ENCODE measurements at regions not wholly inside any gene's neighbourhood (a gene's known extent, or its start where the extent isn't known, plus 50 kb on each side); places are given as distances from the start of the nearest gene placed in this dataset.
"Not testable (repeated sequence)": the region's sequence is repeated elsewhere in the genome, so short reads cannot be mapped to it uniquely, and the experiment has no call there.

GRCh38 chr21:31537872-31538576 is 121.5 kb upstream of the SOD1 start:
- FAIRE-seq: no peak
- no peak for DNase-seq (ENCODE audit: low spot score)

GRCh38 chr21:31536138-31536537 is 123.4 kb upstream of the SOD1 start:
- FAIRE-seq: peak; percentile 40
- DNase-seq (ENCODE audit: low spot score): no peak

GRCh38 chr21:31531967-31532366 is 127.5 kb upstream of the SOD1 start:
- peak; percentile 5 for FAIRE-seq
- no peak for DNase-seq (ENCODE audit: low spot score)

DNA sequence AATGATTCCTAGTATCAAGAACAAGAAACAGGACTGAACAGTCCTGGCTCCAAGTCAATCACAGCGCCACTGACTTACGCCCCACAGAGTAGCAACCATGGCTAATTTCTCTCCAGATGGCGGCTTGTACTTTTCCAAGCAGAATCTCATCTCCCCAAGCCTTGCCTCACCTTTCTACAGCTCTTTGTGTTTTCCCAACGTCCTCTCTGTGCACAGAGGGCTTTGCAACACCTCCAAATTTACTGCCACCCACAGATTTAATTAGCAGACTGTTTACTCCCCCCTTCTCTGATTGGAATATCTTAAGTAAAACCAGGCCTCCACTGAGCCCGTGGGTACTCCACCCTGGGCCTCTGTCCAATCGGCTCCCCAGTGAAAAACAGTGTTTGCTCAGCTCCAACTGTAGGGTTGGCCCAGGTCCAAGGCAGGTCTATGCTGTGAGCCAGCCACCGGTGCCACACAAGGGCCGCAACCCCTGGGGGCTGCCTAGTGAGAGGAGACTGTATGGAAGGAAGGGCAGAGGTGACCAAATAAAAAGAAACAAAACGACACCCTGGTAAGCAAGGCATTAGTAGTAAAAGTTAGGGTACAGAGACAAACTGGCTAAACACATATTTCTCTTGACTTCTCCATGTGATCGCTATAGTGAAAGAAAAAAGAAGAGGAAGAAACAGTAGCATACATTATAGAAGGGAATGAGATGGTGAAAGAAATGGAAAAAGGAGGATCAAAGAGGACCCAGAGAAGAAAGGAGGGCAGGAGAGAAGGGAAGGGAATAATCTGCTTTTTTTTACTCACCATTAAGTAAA is 128.4 kb upstream of the SOD1 start:
- DNase-seq (ENCODE audit: low spot score): no peak
- FAIRE-seq: peak; percentile 89

GRCh38 chr21:31530364-31530763 is 129.1 kb upstream of the SOD1 start:
- no peak for FAIRE-seq
- no peak for DNase-seq (ENCODE audit: low spot score)

DNA sequence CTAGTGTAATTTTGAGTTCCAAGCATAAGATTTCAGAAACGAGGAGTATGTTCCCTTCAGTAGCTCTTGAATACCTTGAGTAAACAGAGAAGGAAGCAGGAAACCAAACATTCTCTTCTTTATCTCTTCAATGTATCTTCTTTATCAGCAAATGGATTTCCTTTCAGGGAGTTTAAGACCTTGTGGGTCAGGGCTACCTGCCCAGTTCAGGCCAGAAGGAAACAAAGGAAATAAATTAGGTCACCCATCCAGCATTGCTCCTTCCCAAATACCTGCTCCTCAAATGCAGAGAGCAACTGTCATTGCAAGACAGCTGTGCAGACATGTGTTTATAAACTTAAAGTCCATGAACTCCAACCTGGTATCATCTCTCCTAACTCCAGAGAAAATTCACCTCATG is 130.1 kb upstream of the SOD1 start:
- FAIRE-seq (no peak), DNase-seq (ENCODE audit: low spot score) (no peak)

DNA sequence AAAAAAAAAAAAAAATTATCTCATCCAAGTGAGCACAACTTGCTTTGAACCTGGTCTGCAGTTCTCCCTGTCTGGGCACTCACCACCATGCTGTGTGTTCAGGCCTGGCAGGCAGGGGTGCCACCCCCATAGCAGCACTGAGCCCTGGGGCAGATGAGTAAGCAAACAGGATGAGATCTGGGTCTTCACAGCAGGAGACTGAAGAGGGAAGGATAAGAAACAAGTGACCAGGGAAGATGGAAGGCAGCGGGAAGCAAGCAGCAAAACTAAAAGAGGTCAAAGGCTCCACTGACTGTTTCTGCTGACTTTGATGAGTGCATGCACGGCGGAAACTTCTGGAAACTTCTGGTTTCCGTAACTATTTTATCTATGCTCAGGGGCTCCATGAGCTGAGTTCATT is 133.5 kb upstream of the SOD1 start:
- no peak for DNase-seq (ENCODE audit: low spot score)
- no peak for FAIRE-seq

DNA sequence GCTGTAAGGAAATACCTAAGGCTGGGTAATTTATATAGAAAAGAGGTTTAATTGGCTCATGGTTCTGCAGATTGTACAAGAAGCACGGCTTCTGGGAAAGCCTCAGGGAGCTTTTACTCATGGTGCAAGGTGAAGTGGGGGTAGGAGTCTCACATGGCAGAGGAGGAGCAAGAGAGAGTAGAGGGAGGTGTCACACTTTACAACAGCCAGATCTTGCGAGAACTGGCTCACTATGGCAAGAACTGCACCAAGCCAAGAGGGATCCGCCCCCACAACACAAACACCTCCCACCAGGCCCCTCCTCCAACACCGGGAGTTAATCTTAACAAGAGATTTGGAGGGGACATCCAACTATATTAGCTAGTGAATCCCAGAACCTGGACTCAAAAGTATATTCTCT is 135.4 kb upstream of the SOD1 start:
- FAIRE-seq (no peak), DNase-seq (ENCODE audit: low spot score) (no peak)

- FAIRE-seq (no peak), DNase-seq (ENCODE audit: low spot score) (no peak)
Observed at GRCh38 chr21:31521515-31521914, 138.0 kb upstream of the SOD1 start.

DNA sequence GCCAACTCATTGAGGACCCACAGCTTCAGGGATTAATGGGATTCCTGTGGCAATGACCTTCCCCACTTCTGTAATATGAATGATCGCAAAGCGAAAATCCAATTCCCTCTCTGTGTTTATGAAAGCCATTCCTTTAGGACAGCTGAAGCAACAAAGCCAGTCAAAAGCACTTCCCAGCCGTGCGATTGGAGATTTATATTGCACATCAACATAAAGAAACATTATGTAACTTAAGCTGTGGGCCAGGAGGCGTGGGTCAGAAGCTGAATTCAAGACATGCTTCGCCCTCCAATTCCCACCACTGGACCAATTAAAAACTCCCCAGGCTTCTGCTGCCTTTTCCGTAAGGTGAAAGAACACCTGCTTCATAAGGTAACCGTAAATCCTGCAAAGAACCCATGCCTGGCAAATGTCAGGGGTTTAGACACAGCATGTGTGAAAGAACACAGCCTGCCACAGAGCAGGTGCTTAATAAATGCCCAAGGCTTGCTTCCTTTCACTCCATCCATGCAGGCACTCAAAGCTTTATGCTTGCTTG is 138.9 kb upstream of the SOD1 start:
- FAIRE-seq (no peak), DNase-seq (ENCODE audit: low spot score) (no peak)

- no peak for FAIRE-seq
- no peak for DNase-seq (ENCODE audit: low spot score)
Observed at GRCh38 chr21:31518580-31518979, 140.9 kb upstream of the SOD1 start.

- no peak for DNase-seq (ENCODE audit: low spot score)
- no peak for FAIRE-seq
Observed at GRCh38 chr21:31517664-31518414, 141.7 kb upstream of the SOD1 start.

DNA sequence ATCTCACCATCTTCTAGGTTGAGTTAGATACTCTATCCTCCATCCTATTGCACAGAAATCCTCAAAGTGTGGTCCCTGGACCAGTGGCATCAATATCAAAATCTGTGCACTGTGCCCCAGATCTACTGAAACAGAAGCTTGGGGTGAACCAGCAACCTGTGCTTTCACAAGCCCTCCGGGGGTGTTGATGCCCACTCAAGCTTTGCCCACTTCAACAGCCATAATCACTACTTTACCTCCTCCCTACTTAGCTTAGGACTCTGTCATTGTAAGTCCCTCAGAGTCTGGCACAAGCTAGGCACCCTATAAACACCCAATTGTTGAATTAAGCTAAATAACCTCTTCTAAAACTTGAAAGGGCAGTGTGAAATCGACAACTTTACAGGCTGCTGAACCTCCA is 144.2 kb upstream of the SOD1 start:
- DNase-seq (ENCODE audit: low spot score) (no peak), FAIRE-seq (no peak)

- FAIRE-seq: no peak
Observed at GRCh38 chr21:31514598-31514997, 144.9 kb upstream of the SOD1 start.

GRCh38 chr21:31513541-31513940 is 146.0 kb upstream of the SOD1 start:
- peak; percentile 62 for FAIRE-seq
- not testable (repeated sequence) for DNase-seq (ENCODE audit: low spot score)

More at GRCh38 chr21:31514598-31514997, 144.9 kb upstream of the SOD1 start:
- no peak for DNase-seq (ENCODE audit: low spot score)

GRCh38 chr21:31511999-31512398 is 147.5 kb upstream of the SOD1 start:
- not testable (repeated sequence) for DNase-seq (ENCODE audit: low spot score); FAIRE-seq

GRCh38 chr21:31511258-31511657 is 148.2 kb upstream of the SOD1 start:
- no peak for DNase-seq (ENCODE audit: low spot score)
- no peak for FAIRE-seq

- peak; percentile 90 for DNase-seq (ENCODE audit: low spot score)
- peak; percentile 92 for FAIRE-seq
Observed at GRCh38 chr21:31509194-31510017, 150.1 kb upstream of the SOD1 start.

- DNase-seq (ENCODE audit: low spot score): no peak
Observed at GRCh38 chr21:31505975-31506374, 153.5 kb upstream of the SOD1 start.

DNA sequence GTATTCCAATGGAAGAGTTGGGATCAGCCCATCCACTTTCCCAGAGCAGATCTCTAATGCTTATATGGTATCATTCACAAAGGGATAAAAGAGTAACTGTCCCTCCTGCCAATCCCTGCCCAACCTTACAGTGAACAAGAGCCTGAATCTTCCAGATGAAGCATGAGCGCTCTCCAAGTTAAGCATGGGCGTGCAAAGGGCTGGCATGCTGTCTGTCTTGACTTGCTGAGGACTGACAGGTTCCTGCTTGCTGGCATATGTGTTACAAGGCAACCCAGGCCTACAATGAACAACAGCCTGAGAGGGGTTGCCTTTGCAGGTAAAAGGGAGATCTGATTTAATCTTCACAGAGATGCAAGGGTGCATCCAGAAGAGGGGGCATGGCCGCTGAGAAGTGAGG is 155.6 kb upstream of the SOD1 start:
- no peak for FAIRE-seq
- no peak for DNase-seq (ENCODE audit: low spot score)

More at GRCh38 chr21:31505975-31506374, 153.5 kb upstream of the SOD1 start:
- FAIRE-seq: no peak

DNA sequence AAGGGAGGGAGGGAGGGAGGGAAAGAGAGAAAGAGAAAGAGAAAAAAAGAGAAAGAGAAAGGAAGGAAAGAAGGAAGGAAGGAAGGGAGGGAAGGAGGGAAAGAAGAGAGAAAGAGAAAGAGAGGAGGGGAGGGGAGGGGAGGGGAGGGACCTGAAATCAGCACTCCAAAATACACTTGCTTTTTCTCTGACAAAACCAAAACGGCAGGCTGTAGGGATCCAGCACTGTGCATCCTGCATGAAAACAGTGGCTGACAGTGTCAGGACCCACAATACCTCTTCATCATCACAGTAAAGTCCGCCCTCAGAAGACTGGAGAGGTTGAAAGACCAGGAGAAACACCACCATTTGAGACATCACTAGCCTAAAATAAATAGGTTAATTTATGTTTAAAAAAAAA is 156.0 kb upstream of the SOD1 start:
- no peak for FAIRE-seq
- no peak for DNase-seq (ENCODE audit: low spot score)

All from urothelium cell line (cell line).